ENCODE measurements at regions not wholly inside any gene's neighbourhood (a gene's known extent, or its start where the extent isn't known, plus 50 kb on each side); places are given as distances from the start of the nearest gene placed in this dataset.

DNA sequence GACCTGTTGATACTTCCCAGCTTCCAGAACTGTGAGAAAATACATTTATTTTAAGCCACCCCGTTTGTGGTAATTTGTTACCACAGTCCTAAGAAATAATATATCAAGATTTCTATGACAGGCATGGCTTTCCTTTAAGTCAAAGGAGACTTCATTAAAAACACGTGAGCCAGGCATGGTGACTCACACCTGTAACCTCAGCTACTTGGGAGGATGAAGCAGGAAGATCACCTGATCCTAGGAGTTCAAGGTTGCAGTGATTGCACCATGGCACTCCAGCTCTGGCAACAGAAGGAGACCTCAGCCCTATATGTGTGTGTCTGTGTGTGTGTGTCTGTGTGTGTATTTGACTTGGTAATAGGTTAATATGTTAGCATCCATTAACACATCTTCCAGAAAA lies 69.8 kb upstream of the SCN7A start:
- DNase-seq (no peak), ATAC-seq (ENCODE audit: insufficient read depth, low read depth) (no peak)
- TF ChIP-seq EZH2 (IDR thresholded peaks at IDR 0.05; ENCODE audit: borderline replicate concordance, low read depth, low read length, severe bottlenecking), result no peak
- TF ChIP-seq, protein P1, sequence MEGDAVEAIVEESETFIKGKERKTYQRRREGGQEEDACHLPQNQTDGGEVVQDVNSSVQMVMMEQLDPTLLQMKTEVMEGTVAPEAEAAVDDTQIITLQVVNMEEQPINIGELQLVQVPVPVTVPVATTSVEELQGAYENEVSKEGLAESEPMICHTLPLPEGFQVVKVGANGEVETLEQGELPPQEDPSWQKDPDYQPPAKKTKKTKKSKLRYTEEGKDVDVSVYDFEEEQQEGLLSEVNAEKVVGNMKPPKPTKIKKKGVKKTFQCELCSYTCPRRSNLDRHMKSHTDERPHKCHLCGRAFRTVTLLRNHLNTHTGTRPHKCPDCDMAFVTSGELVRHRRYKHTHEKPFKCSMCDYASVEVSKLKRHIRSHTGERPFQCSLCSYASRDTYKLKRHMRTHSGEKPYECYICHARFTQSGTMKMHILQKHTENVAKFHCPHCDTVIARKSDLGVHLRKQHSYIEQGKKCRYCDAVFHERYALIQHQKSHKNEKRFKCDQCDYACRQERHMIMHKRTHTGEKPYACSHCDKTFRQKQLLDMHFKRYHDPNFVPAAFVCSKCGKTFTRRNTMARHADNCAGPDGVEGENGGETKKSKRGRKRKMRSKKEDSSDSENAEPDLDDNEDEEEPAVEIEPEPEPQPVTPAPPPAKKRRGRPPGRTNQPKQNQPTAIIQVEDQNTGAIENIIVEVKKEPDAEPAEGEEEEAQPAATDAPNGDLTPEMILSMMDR (IDR thresholded peaks at IDR 0.05; ENCODE audit: borderline replicate concordance, extremely low read depth, low read length, poor library complexity, severe bottlenecking), result no peak
- Histone ChIP-seq H4K20me1 (ENCODE audit: insufficient read depth, low read length) (no peaks in the 10 kb centered on the region), H3K36me3 (ENCODE audit: insufficient read depth, low read length) (no peaks in the 10 kb centered on the region), H3K4me3 (ENCODE audit: low read depth in 1 of 2, low read length in 2 of 2) (no peak overlapping the region), H3K79me2 (ENCODE audit: insufficient read depth, low read length) (no peaks in the 10 kb centered on the region), H3K4me2 (ENCODE audit: insufficient read depth, low read length) (no peak overlapping the region), H3K9me3 (ENCODE audit: insufficient read depth, low read length, severe bottlenecking) (no peaks in the 10 kb centered on the region), H2AFZ (ENCODE audit: low read depth, low read length) (no peak overlapping the region), H3K27me3 (ENCODE audit: insufficient read depth, low read length, poor library complexity) (no peaks in the 10 kb centered on the region), H3K4me1 (ENCODE audit: insufficient read depth, low read length) (no peaks in the 10 kb centered on the region), H3K9ac (ENCODE audit: low read depth, low read length) (no peak overlapping the region), H3K27ac (ENCODE audit: low read length) (no peak overlapping the region)

DNA sequence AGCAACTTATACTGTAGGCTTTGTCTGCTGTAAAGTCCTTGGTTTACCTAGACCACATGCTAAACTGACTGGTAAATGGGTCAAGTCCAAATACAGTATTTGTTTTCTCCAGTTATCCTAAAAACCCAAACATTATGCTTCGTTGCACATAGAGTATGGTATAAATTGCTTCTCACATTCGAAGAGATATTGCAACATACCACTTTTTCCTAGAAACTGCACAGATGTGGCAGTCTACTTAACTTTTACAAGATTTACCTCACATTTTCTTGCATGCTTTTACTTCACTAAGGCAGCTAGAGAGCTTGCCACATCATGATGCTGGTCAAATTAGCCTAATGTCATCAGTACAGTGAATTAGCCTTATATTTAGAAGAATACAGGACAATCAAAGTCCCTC lies 66.0 kb upstream of the SCN7A start:
- Histone ChIP-seq H3K79me2 (ENCODE audit: insufficient read depth, low read length) (no peaks in the 10 kb centered on the region), H3K4me3 (ENCODE audit: low read depth in 1 of 2, low read length in 2 of 2) (no peak overlapping the region), H3K27ac (ENCODE audit: low read length) (no peak overlapping the region), H2AFZ (ENCODE audit: low read depth, low read length) (no peak overlapping the region), H4K20me1 (ENCODE audit: insufficient read depth, low read length) (no peaks in the 10 kb centered on the region), H3K27me3 (ENCODE audit: insufficient read depth, low read length, poor library complexity) (no peaks in the 10 kb centered on the region), H3K9me3 (ENCODE audit: insufficient read depth, low read length, severe bottlenecking) (no peaks in the 10 kb centered on the region), H3K4me1 (ENCODE audit: insufficient read depth, low read length) (no peaks in the 10 kb centered on the region), H3K4me2 (ENCODE audit: insufficient read depth, low read length) (no peak overlapping the region), H3K9ac (ENCODE audit: low read depth, low read length) (no peak overlapping the region), H3K36me3 (ENCODE audit: insufficient read depth, low read length) (no peaks in the 10 kb centered on the region)
- DNase-seq (no peak), ATAC-seq (ENCODE audit: insufficient read depth, low read depth) (no peak)
- TF ChIP-seq, protein P1 (IDR thresholded peaks at IDR 0.05; ENCODE audit: borderline replicate concordance, extremely low read depth, low read length, poor library complexity, severe bottlenecking), result no peak
- no peak for TF ChIP-seq EZH2 (IDR thresholded peaks at IDR 0.05; ENCODE audit: borderline replicate concordance, low read depth, low read length, severe bottlenecking)

DNA sequence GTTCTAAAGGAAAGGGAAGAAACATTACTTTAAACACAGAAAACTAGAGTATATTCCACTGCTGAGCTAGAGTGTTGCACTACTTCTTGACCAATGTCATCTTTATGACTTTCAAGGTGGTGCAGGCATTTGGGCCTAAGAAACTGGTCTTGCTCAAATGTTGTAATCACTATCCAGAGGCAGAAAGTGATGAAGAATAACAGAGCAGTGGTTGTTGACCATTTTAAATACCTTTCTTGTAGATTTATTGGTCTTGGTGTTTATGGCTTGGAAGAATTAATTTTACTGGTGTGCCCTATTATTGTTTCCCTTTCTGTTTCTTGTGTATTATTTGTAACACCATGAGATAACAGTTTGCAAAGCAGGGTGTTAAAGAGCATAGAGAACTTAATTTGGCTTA lies 56.9 kb upstream of the SCN7A start:
- DNase-seq (no peak), ATAC-seq (ENCODE audit: insufficient read depth, low read depth) (no peak)
- Histone ChIP-seq H3K4me1 (ENCODE audit: insufficient read depth, low read length) (no peaks in the 10 kb centered on the region), H3K27ac (ENCODE audit: low read length) (no peak overlapping the region), H3K4me2 (ENCODE audit: insufficient read depth, low read length) (no peak overlapping the region), H2AFZ (ENCODE audit: low read depth, low read length) (no peak overlapping the region), H4K20me1 (ENCODE audit: insufficient read depth, low read length) (no peaks in the 10 kb centered on the region), H3K79me2 (ENCODE audit: insufficient read depth, low read length) (no peaks in the 10 kb centered on the region), H3K9ac (ENCODE audit: low read depth, low read length) (no peak overlapping the region), H3K4me3 (ENCODE audit: low read depth in 1 of 2, low read length in 2 of 2) (no peak overlapping the region), H3K9me3 (ENCODE audit: insufficient read depth, low read length, severe bottlenecking) (no peaks in the 10 kb centered on the region), H3K36me3 (ENCODE audit: insufficient read depth, low read length) (no peaks in the 10 kb centered on the region), H3K27me3 (ENCODE audit: insufficient read depth, low read length, poor library complexity) (no peaks in the 10 kb centered on the region)
- no peak for TF ChIP-seq EZH2 (IDR thresholded peaks at IDR 0.05; ENCODE audit: borderline replicate concordance, low read depth, low read length, severe bottlenecking)
- TF ChIP-seq, protein P1 (IDR thresholded peaks at IDR 0.05; ENCODE audit: borderline replicate concordance, extremely low read depth, low read length, poor library complexity, severe bottlenecking), result no peak

DNA sequence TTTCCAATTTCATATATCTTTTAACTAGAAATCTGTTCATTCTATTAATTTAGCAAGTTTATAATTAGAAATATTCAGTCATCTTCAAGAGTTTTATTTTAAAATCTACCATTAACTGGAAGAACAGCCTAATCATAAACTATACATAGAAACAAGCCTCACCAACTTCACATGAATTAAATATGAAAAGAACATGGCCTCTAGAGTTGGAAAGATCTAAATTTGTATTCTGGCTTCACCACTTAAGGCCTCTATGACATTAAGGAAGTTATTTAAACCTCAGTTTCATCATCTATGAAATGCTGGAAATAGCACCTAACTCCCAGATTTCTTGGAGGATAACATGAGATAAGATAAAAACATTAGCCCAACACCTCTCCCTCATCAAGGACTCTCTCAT lies 51.4 kb upstream of the SCN7A start:
- ATAC-seq (ENCODE audit: insufficient read depth, low read depth), result no peak
- Histone ChIP-seq H3K4me3 (ENCODE audit: low read depth in 1 of 2, low read length in 2 of 2) (no peak overlapping the region), H3K36me3 (ENCODE audit: insufficient read depth, low read length) (no peaks in the 10 kb centered on the region), H3K79me2 (ENCODE audit: insufficient read depth, low read length) (no peaks in the 10 kb centered on the region), H3K4me2 (ENCODE audit: insufficient read depth, low read length) (no peak overlapping the region), H3K4me1 (ENCODE audit: insufficient read depth, low read length) (no peaks in the 10 kb centered on the region), H4K20me1 (ENCODE audit: insufficient read depth, low read length) (no peaks in the 10 kb centered on the region), H3K27ac (ENCODE audit: low read length) (no peak overlapping the region), H3K9me3 (ENCODE audit: insufficient read depth, low read length, severe bottlenecking) (no peaks in the 10 kb centered on the region), H2AFZ (ENCODE audit: low read depth, low read length) (no peak overlapping the region), H3K9ac (ENCODE audit: low read depth, low read length) (no peak overlapping the region), H3K27me3 (ENCODE audit: insufficient read depth, low read length, poor library complexity) (no peaks in the 10 kb centered on the region)
- no peak for DNase-seq
- TF ChIP-seq EZH2 (IDR thresholded peaks at IDR 0.05; ENCODE audit: borderline replicate concordance, low read depth, low read length, severe bottlenecking), result no peak
- TF ChIP-seq, protein P1 (IDR thresholded peaks at IDR 0.05; ENCODE audit: borderline replicate concordance, extremely low read depth, low read length, poor library complexity, severe bottlenecking), result no peak
